ENCODE measurements at regions not wholly inside any gene's neighbourhood (a gene's known extent, or its start where the extent isn't known, plus 50 kb on each side); places are given as distances from the start of the nearest gene placed in this dataset.
"Not testable (repeated sequence)": the region's sequence is repeated elsewhere in the genome, so short reads cannot be mapped to it uniquely, and the experiment has no call there.

DNA sequence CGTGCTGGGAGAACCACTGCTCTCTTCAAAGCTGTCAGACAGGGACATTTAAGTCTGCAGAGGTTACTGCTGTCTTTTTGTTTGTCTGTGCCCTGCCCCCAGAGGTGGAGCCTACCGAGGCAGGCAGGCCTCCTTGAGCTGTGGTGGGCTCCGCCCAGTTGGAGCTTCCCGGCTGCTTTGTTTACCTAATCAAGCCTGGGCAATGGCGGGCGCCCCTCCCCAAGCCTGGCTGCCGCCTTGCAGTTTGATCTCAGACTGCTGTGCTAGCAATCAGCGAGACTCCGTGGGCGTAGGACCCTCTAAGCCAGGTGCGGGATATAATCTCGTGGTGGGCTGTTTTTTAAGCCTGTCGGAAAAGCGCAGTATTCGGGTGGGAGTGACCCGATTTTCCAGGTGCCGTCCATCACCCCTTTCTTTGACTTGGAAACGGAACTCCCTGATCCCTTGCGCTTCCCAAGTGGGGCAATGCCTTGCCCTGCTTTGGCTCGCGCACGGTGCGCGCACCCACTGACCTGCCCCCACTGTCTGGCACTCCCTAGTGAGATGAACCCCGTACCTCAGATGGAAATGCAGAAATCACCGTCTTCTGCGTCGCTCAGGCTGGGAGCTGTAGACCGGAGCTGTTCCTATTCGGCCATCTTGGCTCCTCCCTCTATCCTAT is 617.0 kb downstream of the ADCYAP1 start:
- TF ChIP-seq SIN3A (IDR thresholded peaks at IDR 0.05; ENCODE audit: borderline replicate concordance, low read depth, low read length); RAD21 (IDR thresholded peaks at IDR 0.05; ENCODE audit: low read length); MEF2A (IDR thresholded peaks at IDR 0.05; ENCODE audit: borderline replicate concordance, low read depth); EZH2phosphoT487 (IDR thresholded peaks at IDR 0.05; ENCODE audit: borderline replicate concordance, low read depth); REST (IDR thresholded peaks at IDR 0.05; ENCODE audit: low read depth, low read length): not testable (repeated sequence)
- TF ChIP-seq, protein P1, sequence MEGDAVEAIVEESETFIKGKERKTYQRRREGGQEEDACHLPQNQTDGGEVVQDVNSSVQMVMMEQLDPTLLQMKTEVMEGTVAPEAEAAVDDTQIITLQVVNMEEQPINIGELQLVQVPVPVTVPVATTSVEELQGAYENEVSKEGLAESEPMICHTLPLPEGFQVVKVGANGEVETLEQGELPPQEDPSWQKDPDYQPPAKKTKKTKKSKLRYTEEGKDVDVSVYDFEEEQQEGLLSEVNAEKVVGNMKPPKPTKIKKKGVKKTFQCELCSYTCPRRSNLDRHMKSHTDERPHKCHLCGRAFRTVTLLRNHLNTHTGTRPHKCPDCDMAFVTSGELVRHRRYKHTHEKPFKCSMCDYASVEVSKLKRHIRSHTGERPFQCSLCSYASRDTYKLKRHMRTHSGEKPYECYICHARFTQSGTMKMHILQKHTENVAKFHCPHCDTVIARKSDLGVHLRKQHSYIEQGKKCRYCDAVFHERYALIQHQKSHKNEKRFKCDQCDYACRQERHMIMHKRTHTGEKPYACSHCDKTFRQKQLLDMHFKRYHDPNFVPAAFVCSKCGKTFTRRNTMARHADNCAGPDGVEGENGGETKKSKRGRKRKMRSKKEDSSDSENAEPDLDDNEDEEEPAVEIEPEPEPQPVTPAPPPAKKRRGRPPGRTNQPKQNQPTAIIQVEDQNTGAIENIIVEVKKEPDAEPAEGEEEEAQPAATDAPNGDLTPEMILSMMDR (IDR thresholded peaks at IDR 0.05): not testable (repeated sequence)
- TF ChIP-seq, protein P2, sequence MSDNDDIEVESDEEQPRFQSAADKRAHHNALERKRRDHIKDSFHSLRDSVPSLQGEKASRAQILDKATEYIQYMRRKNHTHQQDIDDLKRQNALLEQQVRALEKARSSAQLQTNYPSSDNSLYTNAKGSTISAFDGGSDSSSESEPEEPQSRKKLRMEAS (IDR thresholded peaks at IDR 0.05; ENCODE audit: low read depth): not testable (repeated sequence)

Data from SK-N-SH (cell line).